Parathyroid adenoma (tissue), 2 donors: ENCODE measurements at regions not wholly inside any gene's neighbourhood (a gene's known extent, or its start where the extent isn't known, plus 50 kb on each side); places are given as distances from the start of the nearest gene placed in this dataset.

ENCODE experiments used
- H2AFZ ChIP-seq: fragments of 300-600 bp; sonication (generic); one replicate; pipeline ENCODE4 v1.7.0; 2017; ENCODE audit warnings: antibody characterized with exemption, mild to moderate bottlenecking
- H3K27ac ChIP-seq: fragments of 300-600 bp; sonication (generic); one replicate; pipeline ENCODE4 v1.7.0; 2017
- H3K27me3 ChIP-seq: fragments of 300-600 bp; sonication (generic); one replicate; pipeline ENCODE4 v1.7.0; 2017; ENCODE audit warnings: low read length; ENCODE audit not compliant: control insufficient read depth, insufficient read depth
- H3K36me3 ChIP-seq: fragments of 300-600 bp; sonication (generic); one replicate; pipeline ENCODE4 v1.7.0; 2017; ENCODE audit warnings: low read length; ENCODE audit not compliant: control insufficient read depth, insufficient read depth
- H3K4me1 ChIP-seq: fragments of 300-600 bp; sonication (generic); one replicate; pipeline ENCODE4 v1.7.0; 2017; ENCODE audit warnings: control low read depth
- H3K4me2 ChIP-seq: fragments of 300-600 bp; sonication (generic); one replicate; pipeline ENCODE4 v1.7.0; 2017; ENCODE audit warnings: low read length
- H3K4me3 ChIP-seq: fragments of 300-600 bp; sonication (generic); one replicate; pipeline ENCODE4 v1.7.0; 2017; ENCODE audit warnings: low read depth, low read length
- H3K79me2 ChIP-seq: fragments of 300-600 bp; sonication (generic); one replicate; pipeline ENCODE4 v1.7.0; 2017; ENCODE audit warnings: control low read depth
- H3K9ac ChIP-seq: fragments of 300-600 bp; sonication (generic); one replicate; pipeline ENCODE4 v1.7.0; 2017; ENCODE audit warnings: mild to moderate bottlenecking
- H3K9me3 ChIP-seq: fragments of 300-600 bp; sonication (generic); one replicate; pipeline ENCODE4 v1.7.0; 2017; ENCODE audit warnings: low read length; ENCODE audit not compliant: control insufficient read depth
- TF ChIP-seq, protein P1 (sequence below): fragments of 300-600 bp; sonication (generic); IDR thresholded peaks from one replicate; pipeline ENCODE4 v1.7.0; 2017; ENCODE audit warnings: antibody characterized with exemption, mild to moderate bottlenecking
- donor health status: primary hyperparathyroidism.

DNA sequence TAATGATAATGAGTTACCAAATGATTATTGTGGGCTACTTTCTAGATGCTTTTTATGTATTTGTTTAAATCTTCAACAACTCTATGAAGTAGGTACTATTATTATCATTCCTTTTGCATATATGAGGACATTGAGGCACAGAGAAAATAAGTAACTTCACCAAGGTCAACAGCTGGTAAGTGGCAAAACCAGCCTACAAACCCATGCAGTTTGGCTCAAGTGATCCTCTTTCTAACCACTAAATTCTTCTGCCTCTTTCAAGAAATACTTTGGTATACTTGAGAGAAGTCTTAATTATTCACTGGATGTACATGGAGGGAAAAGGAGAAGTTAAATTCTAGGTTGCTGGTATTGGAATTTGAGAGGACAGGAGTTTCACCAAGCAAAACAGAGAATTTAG, 495.2 kb upstream of the CADM1 start:
- H3K36me3 ChIP-seq: no peaks in the 10 kb centered on the region
- no peaks in the 10 kb centered on the region for H3K9me3 ChIP-seq
- no peaks in the 10 kb centered on the region for H3K27me3 ChIP-seq
- H3K4me3 ChIP-seq: no peak overlapping the region
- H3K9ac ChIP-seq: no peak overlapping the region
- H3K79me2 ChIP-seq: no peaks in the 10 kb centered on the region
- no peak overlapping the region for H2AFZ ChIP-seq
- H3K27ac ChIP-seq: no peak overlapping the region
- H3K4me1 ChIP-seq: no peaks in the 10 kb centered on the region
- TF ChIP-seq, protein P1, sequence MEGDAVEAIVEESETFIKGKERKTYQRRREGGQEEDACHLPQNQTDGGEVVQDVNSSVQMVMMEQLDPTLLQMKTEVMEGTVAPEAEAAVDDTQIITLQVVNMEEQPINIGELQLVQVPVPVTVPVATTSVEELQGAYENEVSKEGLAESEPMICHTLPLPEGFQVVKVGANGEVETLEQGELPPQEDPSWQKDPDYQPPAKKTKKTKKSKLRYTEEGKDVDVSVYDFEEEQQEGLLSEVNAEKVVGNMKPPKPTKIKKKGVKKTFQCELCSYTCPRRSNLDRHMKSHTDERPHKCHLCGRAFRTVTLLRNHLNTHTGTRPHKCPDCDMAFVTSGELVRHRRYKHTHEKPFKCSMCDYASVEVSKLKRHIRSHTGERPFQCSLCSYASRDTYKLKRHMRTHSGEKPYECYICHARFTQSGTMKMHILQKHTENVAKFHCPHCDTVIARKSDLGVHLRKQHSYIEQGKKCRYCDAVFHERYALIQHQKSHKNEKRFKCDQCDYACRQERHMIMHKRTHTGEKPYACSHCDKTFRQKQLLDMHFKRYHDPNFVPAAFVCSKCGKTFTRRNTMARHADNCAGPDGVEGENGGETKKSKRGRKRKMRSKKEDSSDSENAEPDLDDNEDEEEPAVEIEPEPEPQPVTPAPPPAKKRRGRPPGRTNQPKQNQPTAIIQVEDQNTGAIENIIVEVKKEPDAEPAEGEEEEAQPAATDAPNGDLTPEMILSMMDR: no peak
- no peak overlapping the region for H3K4me2 ChIP-seq

DNA sequence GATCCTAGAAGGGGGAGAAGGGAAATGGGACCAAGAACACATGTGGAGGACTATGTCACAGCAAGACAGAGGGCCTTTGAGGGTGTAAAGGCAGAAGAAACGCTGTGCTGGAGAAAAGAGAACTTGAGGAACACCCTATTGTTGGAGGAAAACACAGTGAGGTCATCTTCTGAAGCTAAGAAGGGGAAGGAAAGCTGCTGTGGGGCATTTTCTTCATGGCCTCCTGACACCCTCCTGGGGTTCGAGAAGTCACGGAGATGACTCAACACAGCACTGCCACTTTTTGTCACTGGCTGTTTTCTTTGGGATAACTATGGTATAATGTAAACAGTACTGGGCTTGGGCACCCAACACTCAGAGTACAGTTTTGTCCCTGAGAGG, 492.6 kb upstream of the CADM1 start:
- no peak overlapping the region for H3K27ac ChIP-seq
- no peak overlapping the region for H3K4me3 ChIP-seq
- H3K9me3 ChIP-seq: no peaks in the 10 kb centered on the region
- H3K79me2 ChIP-seq: no peaks in the 10 kb centered on the region
- no peaks in the 10 kb centered on the region for H3K27me3 ChIP-seq
- no peak overlapping the region for H3K4me2 ChIP-seq
- no peaks in the 10 kb centered on the region for H3K36me3 ChIP-seq
- H3K9ac ChIP-seq: no peak overlapping the region
- H2AFZ ChIP-seq: no peak overlapping the region
- H3K4me1 ChIP-seq: no peaks in the 10 kb centered on the region
- TF ChIP-seq, protein P1: no peak

DNA sequence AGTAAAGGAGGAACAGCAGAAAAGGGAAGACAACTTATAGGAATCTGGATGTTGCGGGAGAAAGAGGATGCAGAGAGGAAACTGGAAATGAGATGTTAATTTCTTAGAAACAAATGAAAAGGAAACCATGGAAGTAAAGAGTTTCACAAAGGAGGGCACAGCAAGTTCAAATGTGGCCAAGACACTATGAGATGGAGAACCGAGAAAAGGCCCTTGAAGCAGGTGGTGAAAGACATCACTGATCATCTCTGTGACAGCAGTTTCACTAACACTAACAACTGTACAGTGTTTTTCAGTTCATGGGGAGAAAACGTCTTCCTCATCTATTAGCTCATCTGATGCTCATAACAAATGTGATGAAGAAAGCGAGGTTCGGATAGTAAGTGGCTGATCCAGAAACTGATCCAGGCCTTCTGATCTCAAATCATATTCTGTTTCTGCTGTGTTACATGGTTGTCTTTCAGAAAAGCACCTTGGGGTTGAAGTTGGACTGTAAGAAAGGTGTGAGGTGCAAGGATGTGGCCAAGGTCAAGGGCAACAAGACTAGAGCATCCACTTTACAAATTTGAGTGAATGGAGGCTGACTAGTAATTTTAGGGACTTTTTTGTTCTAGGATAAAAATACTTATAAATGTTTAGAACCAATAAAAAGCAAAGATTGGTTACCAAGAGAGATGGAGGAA, 492.1 kb upstream of the CADM1 start:
- Histone ChIP-seq H3K4me1 (no peaks in the 10 kb centered on the region), H3K27ac (no peak overlapping the region), H3K9me3 (no peaks in the 10 kb centered on the region), H3K9ac (no peak overlapping the region), H3K36me3 (no peaks in the 10 kb centered on the region), H3K27me3 (no peaks in the 10 kb centered on the region), H3K79me2 (no peaks in the 10 kb centered on the region), H3K4me3 (no peak overlapping the region), H2AFZ (no peak overlapping the region), H3K4me2 (no peak overlapping the region)
- TF ChIP-seq, protein P1: no peak

DNA sequence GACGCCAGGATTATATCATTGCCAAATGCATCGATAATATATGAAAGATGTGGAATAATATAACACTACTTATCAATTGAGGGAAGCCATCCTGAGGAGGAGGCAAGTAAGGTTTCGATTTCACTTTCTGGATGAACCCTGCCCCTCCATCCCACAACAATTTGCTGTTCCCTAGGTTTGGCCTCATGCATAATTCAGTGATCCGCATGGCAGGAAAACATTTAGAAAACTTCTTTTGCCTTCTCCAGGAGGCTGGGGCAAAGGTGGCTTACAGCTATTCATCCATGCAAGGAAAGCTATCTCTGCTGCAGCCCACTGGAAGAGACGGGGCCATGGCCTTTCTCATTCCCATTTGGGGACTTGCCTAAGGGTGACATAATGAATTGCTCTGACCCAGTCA, 489.4 kb upstream of the CADM1 start:
- H3K27me3 ChIP-seq: no peaks in the 10 kb centered on the region
- no peak overlapping the region for H3K27ac ChIP-seq
- H3K4me1 ChIP-seq: no peaks in the 10 kb centered on the region
- H3K4me2 ChIP-seq: no peak overlapping the region
- no peaks in the 10 kb centered on the region for H3K9me3 ChIP-seq
- H3K79me2 ChIP-seq: no peaks in the 10 kb centered on the region
- H2AFZ ChIP-seq: no peak overlapping the region
- no peak overlapping the region for H3K4me3 ChIP-seq
- no peaks in the 10 kb centered on the region for H3K36me3 ChIP-seq
- TF ChIP-seq, protein P1: no peak
- no peak overlapping the region for H3K9ac ChIP-seq

DNA sequence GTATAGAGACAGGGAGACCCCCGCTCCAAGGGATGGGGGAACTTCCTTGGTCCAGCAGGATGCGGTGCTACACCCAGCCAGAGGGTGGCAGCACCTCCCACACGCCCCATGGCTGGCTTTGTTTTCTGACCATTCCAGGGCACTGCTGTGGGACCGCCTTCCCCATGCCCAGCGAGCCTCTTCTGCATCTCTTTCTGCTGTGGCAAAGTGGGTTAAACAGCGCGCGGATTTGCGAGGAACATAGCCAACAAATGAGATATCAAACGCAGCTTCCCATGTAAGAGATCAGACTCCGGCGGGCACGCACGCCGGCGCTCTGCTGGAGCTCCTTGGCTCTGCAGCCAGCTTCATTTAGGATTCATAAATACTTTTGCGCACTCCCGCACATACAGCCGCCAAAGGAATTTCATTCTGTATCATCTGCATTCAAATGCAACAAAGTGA, 485.8 kb upstream of the CADM1 start:
- Histone ChIP-seq H3K4me1 (no peaks in the 10 kb centered on the region), H3K9me3 (no peaks in the 10 kb centered on the region), H3K4me3 (no peak overlapping the region), H3K79me2 (no peaks in the 10 kb centered on the region), H2AFZ (no peak overlapping the region), H3K36me3 (no peaks in the 10 kb centered on the region), H3K9ac (no peak overlapping the region), H3K27ac (no peak overlapping the region), H3K27me3 (no peaks in the 10 kb centered on the region), H3K4me2 (no peak overlapping the region)
- TF ChIP-seq, protein P1: no peak
